Right lobe of liver (tissue), 6 donors: ENCODE measurements at regions not wholly inside any gene's neighbourhood (a gene's known extent, or its start where the extent isn't known, plus 50 kb on each side); places are given as distances from the start of the nearest gene placed in this dataset.
A peak's percentile ranks its signal among the peaks of the same experiment; 100 is the strongest.

Experiments used
- ATAC-seq, 4 donors: fragments of 200-7000 bp; cut with Tn5 transposase; one replicate each; pipeline ENCODE4 v1.9.1; 2020; ENCODE audit warnings: mild to moderate bottlenecking in 4 of 4, moderate library complexity in 4 of 4
- DNase-seq, 3 donors: peaks; one replicate each; pipeline ENCODE4 v3.0.0-alpha.2; 2020
- H3K27ac ChIP-seq, 3 donors: fragments of 200-600 bp; one replicate each; pipeline ENCODE4 v1.8.0; 2022
- H3K27me3 ChIP-seq, 2 donors: fragments of 200-600 bp; one replicate each; pipeline ENCODE4 v1.8.0; 2022
- H3K36me3 ChIP-seq, 4 donors: fragments of 200-600 bp; sonication (generic) in 1 of 4; one replicate each; pipeline versions ENCODE4 v1.5.1 to v1.8.0; 2017 to 2022; ENCODE audit warnings: control low read depth in 1 of 4
- H3K4me1 ChIP-seq, 4 donors: fragments of 200-600 bp; sonication (generic) in 1 of 4; one replicate each; pipeline versions ENCODE4 v1.5.1 to v1.8.0; 2017 to 2022; ENCODE audit warnings: control low read depth in 1 of 4
- H3K4me3 ChIP-seq, 3 donors: fragments of 200-600 bp; one replicate each; pipeline ENCODE4 v1.8.0; 2022
- H3K9me3 ChIP-seq, 4 donors: fragments of 200-600 bp; sonication (generic) in 1 of 4; one replicate each; pipeline versions ENCODE4 v1.5.1 to v1.8.0; 2017 to 2022; ENCODE audit warnings: control low read depth in 1 of 4
- POLR2A ChIP-seq: fragments of 450-650 bp; IDR thresholded peaks from one replicate; pipeline ENCODE4 v1.6.1; 2017; ENCODE audit warnings: antibody characterized with exemption, mild to moderate bottlenecking
- WGBS: methylation state at CpG from one replicate; pipeline ENCODE4 v1.1.6; 2018; ENCODE audit warnings: low coverage, low lambda C conversion rate; ENCODE audit not compliant: insufficient coverage; ENCODE audit errors: missing lambda C conversion rate; 5-methylcytosine and 5-hydroxymethylcytosine counted together
- intact Hi-C, 2 donors: fragments of 100-400 bp; cut with DNase I; formaldehyde crosslinking; loops; one replicate each; pipeline versions ENCODE4 v1.11.2 to v1.14.1; 2022
- TF ChIP-seq, protein P1 (sequence below), 4 donors: fragments of 200-600 bp in 3 of 4; fragments of 450-650 bp in 1 of 4; IDR thresholded peaks; one replicate each; pipeline versions ENCODE4 v1.5.1 to v1.8.0; 2016 to 2022; ENCODE audit warnings: antibody characterized with exemption in 4 of 4, mild to moderate bottlenecking in 2 of 4
- donor health status: DM: no; HTN: yes; CAD: no.
- donor health status: DM: no; HTN: no; CAD: no.
- donor health status: DM: no; HTN: no; CAD: no.
- donor health status: DM: no; HTN: yes; CAD: no.
- donor health status: DM: no; HTN: yes; CAD: no.

DNA sequence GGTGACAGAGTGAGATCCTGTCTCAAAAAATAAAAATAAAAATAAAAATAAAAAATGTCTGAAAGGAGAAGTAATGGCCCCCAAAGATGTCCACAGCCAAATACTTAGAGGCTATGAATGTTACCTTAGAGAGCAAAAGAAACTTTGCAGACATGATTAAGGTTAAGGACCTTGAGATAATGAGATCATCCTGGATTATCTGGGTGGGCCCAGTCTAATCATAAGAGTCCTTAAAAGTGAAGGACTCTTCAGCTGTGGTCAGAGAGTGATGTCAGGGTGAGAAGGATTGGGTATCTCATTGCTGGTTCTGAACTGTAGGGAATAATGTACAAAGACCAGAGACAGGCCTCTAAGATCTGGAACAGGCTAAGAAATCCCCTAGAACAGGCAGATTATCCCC lies 84.9 kb upstream of the POU1F1 start:
- H3K27ac ChIP-seq: no peak overlapping the region
- no peaks in the 10 kb centered on the region for H3K27me3 ChIP-seq
- H3K36me3 ChIP-seq: no peaks in the 10 kb centered on the region
- DNase-seq (no peak), ATAC-seq (no peak)
- no peak overlapping the region for H3K4me3 ChIP-seq
- no peaks in the 10 kb centered on the region for H3K9me3 ChIP-seq
- no peaks in the 10 kb centered on the region for H3K4me1 ChIP-seq
- TF ChIP-seq POLR2A: no peak
- TF ChIP-seq, protein P1, sequence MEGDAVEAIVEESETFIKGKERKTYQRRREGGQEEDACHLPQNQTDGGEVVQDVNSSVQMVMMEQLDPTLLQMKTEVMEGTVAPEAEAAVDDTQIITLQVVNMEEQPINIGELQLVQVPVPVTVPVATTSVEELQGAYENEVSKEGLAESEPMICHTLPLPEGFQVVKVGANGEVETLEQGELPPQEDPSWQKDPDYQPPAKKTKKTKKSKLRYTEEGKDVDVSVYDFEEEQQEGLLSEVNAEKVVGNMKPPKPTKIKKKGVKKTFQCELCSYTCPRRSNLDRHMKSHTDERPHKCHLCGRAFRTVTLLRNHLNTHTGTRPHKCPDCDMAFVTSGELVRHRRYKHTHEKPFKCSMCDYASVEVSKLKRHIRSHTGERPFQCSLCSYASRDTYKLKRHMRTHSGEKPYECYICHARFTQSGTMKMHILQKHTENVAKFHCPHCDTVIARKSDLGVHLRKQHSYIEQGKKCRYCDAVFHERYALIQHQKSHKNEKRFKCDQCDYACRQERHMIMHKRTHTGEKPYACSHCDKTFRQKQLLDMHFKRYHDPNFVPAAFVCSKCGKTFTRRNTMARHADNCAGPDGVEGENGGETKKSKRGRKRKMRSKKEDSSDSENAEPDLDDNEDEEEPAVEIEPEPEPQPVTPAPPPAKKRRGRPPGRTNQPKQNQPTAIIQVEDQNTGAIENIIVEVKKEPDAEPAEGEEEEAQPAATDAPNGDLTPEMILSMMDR (IDR thresholded peaks at IDR 0.05): no peak
- intact Hi-C loops: no loop called here

DNA sequence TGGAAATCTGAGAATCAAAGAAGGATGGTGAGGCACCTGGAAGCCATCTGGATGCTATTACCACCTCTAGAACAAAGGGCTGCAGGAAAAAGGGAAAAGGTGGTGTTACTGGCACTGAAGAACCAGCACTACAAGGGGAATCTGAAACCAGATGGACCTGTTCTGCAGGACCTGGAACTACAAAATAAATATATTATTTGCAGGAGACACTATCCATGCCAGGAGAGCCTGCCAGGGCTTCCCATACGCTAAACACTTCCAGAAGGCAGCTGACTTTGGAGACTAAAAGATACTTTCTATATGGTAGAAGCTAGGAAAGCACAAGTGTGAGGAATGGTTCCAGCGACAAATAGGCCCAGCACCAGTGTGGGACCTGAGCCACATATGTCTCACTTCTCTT lies 83.4 kb upstream of the POU1F1 start:
- no peak for TF ChIP-seq POLR2A
- TF ChIP-seq, protein P1 (IDR thresholded peaks at IDR 0.05): no peak
- WGBS: 90% methylated on average over 1 of the region's 2 CpGs
- no peak for ATAC-seq
- Histone ChIP-seq H3K4me3 (no peak overlapping the region), H3K36me3 (no peaks in the 10 kb centered on the region), H3K27me3 (no peaks in the 10 kb centered on the region), H3K9me3 (no peaks in the 10 kb centered on the region), H3K27ac (no peak overlapping the region), H3K4me1 (no peaks in the 10 kb centered on the region)
- intact Hi-C loops: no loop called here
- DNase-seq: no peak

DNA sequence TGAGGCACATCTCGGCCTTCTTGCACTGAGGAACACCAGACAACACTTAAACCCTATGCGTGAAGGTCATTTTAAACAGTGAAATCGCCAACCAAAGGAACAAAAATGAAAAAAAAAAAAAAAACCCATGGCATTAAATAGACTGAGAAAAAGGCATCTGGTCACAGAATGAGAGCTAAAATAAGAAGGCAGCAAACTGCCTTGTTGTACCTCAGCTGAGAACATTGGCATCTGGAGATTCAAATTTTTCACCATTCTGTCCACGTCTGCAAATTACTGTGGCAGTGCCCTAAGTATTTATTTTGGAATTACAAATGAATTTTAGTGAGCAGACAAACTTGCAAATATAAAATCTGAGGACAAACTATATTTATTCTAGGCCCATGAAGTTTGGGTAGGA lies 82.6 kb upstream of the POU1F1 start:
- Histone ChIP-seq H3K36me3 (no peaks in the 10 kb centered on the region), H3K27me3 (no peaks in the 10 kb centered on the region), H3K4me3 (no peak overlapping the region), H3K9me3 (no peaks in the 10 kb centered on the region), H3K27ac (no peak overlapping the region), H3K4me1 (no peaks in the 10 kb centered on the region)
- TF ChIP-seq POLR2A: no peak
- TF ChIP-seq, protein P1 (IDR thresholded peaks at IDR 0.05): no peak
- no peak for ATAC-seq
- DNase-seq: no peak
- 66% methylated on average over 4 of the region's 4 CpGs for WGBS
- intact Hi-C loops: no loop called here

DNA sequence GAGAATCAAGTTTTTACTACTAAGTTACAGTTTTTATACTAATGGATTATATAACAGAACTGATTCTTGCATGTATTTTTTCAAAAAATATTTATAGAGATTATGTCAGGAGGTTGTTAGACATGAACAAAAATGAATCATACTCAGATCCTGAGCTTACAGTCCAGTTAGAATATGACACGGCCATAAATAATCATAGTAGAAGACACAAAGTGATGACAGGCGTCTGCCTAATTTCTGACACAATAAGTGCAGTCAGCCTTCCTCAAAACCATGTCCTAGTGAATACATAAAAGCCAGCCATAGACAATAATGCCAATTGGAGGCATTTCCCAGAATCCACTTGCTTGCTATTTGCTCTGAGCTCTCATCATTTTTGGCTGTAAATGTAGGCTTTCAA lies 81.7 kb upstream of the POU1F1 start:
- H3K27me3 ChIP-seq: no peaks in the 10 kb centered on the region
- DNase-seq: no peak
- intact Hi-C loops: no loop called here
- no peak overlapping the region for H3K27ac ChIP-seq
- no peak for ATAC-seq
- no peaks in the 10 kb centered on the region for H3K9me3 ChIP-seq
- H3K4me1 ChIP-seq: no peaks in the 10 kb centered on the region
- WGBS: 62% methylated on average over 2 of the region's 2 CpGs
- no peaks in the 10 kb centered on the region for H3K36me3 ChIP-seq
- H3K4me3 ChIP-seq: no peak overlapping the region
- TF ChIP-seq, protein P1 (IDR thresholded peaks at IDR 0.05): no peak
- no peak for TF ChIP-seq POLR2A

DNA sequence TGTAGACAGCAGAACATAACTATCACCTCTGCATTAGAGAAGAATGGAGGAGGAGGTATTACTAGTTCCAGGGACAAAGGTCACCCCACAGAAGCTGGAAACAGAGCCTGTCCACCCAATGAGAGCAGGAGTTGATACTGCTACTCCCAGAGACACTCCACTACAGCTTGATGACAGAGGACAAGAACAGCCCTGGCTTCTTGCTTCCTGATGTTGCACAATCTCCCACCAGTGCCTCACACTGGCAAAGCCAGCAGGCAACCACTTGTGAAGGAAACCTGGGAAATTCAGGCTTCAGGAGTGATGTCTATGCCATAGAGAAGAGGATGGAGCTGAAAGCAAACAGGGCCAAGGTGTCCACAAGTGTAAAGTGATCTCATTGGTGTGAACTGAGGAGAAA lies 78.0 kb upstream of the POU1F1 start:
- Histone ChIP-seq H3K36me3 (no peaks in the 10 kb centered on the region), H3K27me3 (no peaks in the 10 kb centered on the region), H3K9me3 (no peaks in the 10 kb centered on the region), H3K4me1 (no peaks in the 10 kb centered on the region), H3K4me3 (no peak overlapping the region), H3K27ac (no peak overlapping the region)
- peak in 3 of 4 donors; percentile 37 to 42 (median 38) for ATAC-seq
- TF ChIP-seq, protein P1 (IDR thresholded peaks at IDR 0.05): no peak
- no peak for TF ChIP-seq POLR2A
- intact Hi-C loops: no loop called here
- DNase-seq: no peak
